IPS DF 6.9 (cell line): ENCODE measurements at regions not wholly inside any gene's neighbourhood (a gene's known extent, or its start where the extent isn't known, plus 50 kb on each side); places are given as distances from the start of the nearest gene placed in this dataset.
"Not testable (repeated sequence)": the region's sequence is repeated elsewhere in the genome, so short reads cannot be mapped to it uniquely, and the experiment has no call there.

Experiments used
- DNase-seq: peaks from one replicate; pipeline ENCODE4 v3.0.0-alpha.2; 2013; ENCODE audit warnings: low read depth, low spot score
- H3K27ac ChIP-seq: one replicate; pipeline ENCODE4 v1.5.1; 2013; ENCODE audit warnings: low read length, control low read depth
- H3K27me3 ChIP-seq: 2 replicates; pipeline ENCODE4 v1.6.1; 2013; ENCODE audit warnings: mild to moderate bottlenecking, low read length; ENCODE audit not compliant: control insufficient read depth, insufficient read depth
- H3K36me3 ChIP-seq: 2 replicates; pipeline ENCODE4 v1.6.1; 2013; ENCODE audit warnings: low read length; ENCODE audit not compliant: control insufficient read depth, insufficient read depth
- H3K4me1 ChIP-seq: 2 replicates; pipeline ENCODE4 v1.6.1; 2013; ENCODE audit warnings: low read length; ENCODE audit not compliant: control insufficient read depth, insufficient read depth
- H3K4me3 ChIP-seq: 2 replicates; pipeline ENCODE4 v1.5.1; 2013; ENCODE audit warnings: mild to moderate bottlenecking, low read length
- H3K9me3 ChIP-seq: 2 replicates; pipeline ENCODE4 v1.6.1; 2013; ENCODE audit warnings: low read length, inconsistent platforms; ENCODE audit not compliant: control insufficient read depth, insufficient read depth
- WGBS: extraction: QIAGEN DNeasy Blood & Tissue Kit; methylation state at CpG from one replicate; pipeline ENCODE4 v1.1.7; 2013; ENCODE audit warnings: mixed read lengths, missing lambda C conversion rate; ENCODE audit not compliant: insufficient read length, insufficient coverage; 5-methylcytosine and 5-hydroxymethylcytosine counted together

DNA sequence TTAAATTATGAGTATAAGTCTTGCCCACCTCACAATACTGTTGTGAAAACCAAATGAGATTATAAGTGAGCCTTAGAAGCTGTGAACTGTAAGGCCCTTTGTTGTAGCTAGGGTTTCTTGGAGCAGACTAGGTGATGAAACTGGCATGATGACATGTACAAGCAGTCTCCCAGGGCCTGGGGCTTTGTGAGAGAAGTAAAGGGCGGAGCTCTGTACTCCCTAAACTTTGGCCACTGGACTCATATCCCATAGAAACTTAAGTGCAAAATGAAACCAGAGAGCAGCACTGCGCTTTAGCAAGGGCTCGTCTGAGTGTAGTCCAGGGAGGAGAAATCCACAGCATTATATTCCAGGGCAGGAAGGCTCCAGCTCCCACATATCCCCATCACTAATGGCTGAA lies 385.6 kb upstream of the FGF16 start:
- H3K9me3 ChIP-seq: no peaks in the 10 kb centered on the region
- H3K36me3 ChIP-seq: no peaks in the 10 kb centered on the region
- H3K4me1 ChIP-seq: no peaks in the 10 kb centered on the region
- no peak overlapping the region for H3K4me3 ChIP-seq
- no peaks in the 10 kb centered on the region for H3K27me3 ChIP-seq
- no peak for DNase-seq
- H3K27ac ChIP-seq: no peak overlapping the region
- WGBS: no CpG with 5 or more reads among the region's 3 CpGs

DNA sequence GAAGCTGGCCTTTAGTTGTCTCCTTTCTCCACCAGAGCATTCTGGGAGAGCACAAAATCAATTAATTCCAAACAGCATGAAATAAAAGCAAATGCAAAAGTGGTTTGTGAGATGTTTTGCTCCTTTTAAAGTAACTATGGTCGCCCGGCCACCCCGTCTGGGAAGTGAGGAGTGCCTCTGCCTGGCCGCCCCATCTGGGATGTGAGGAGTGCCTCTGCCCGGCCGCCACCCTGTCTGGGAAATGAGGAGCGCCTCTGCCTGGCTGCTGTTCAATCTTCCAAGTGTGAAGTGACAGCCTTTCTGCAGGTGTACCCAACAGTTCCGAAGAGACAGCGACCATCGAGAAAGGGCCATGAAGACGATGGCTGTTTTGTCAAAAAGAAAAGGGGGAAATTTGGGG lies 381.3 kb upstream of the FGF16 start:
- WGBS: no CpG with 5 or more reads among the region's 11 CpGs
- Histone ChIP-seq H3K36me3 (no peaks in the 10 kb centered on the region), H3K27me3 (no peaks in the 10 kb centered on the region), H3K4me3 (no peak overlapping the region), H3K4me1 (no peaks in the 10 kb centered on the region), H3K9me3 (no peaks in the 10 kb centered on the region), H3K27ac (no peak overlapping the region)
- no peak for DNase-seq

DNA sequence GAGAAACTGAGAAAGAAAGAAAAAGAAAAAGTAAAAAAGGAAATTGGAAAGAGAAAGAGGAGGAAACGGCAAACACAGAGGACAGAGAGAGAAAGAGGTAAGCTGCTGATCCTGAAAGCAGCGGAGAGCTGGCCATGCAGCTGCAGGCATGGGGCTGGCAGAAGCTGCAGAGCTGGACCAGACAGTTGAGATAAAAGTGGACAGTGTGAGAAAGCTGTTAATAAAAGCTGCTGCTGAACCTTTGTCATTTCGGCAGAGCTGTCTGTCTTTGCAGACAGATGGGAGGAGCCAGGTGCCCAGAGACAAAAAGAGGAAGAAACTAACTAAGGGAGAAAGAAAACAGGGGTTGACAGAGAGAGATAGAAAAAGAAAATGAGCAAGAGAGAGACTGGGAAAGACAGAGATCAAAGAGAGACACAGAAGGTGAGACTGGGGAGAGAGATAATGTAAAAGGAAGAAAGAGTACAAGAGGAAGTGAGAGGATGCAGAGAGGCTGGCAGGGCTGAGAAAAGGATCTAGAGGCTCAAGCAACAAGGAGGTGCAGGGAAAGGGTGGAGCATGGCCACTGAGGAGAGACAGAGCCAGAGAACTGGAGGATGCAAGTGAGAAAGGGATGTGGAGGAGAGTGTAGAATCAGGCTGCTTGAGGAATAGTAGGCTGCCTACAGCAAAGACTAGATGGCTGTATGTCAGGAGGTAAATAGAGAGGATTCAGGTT lies 376.8 kb upstream of the FGF16 start:
- H3K4me3 ChIP-seq: no peak overlapping the region

DNA sequence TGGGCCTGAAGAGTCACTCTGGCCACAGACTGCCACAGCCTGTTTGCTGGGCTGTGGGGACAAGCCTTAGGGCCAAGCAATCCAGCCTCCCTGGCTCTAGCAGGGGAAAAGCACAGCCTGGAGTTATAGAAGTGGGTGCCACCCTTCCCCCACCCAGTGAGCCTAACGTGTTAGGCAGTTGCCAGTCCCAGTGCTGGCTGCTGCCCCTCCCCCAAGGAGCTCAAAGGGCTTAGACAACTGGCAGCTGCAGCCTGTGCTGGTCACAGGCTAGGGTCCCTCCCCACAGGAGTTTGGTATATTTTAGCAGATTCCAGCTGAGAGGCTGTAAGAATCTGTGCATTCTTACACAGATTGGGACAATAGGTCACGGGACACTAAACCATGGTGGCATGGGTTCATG lies 370.3 kb upstream of the FGF16 start:
- H3K27ac ChIP-seq: no peak overlapping the region
- H3K36me3 ChIP-seq: no peaks in the 10 kb centered on the region
- no peaks in the 10 kb centered on the region for H3K4me1 ChIP-seq
- H3K27me3 ChIP-seq: no peaks in the 10 kb centered on the region
- DNase-seq: no peak
- no peaks in the 10 kb centered on the region; the same call in 1 of the 2 replicates for H3K9me3 ChIP-seq
- no CpG with 5 or more reads among the region's 2 CpGs for WGBS
- no peak overlapping the region for H3K4me3 ChIP-seq

More for the DNA sequence above, 376.8 kb upstream of the FGF16 start:
- DNase-seq: no peak
- Histone ChIP-seq H3K27ac (no peak overlapping the region), H3K9me3 (no peaks in the 10 kb centered on the region), H3K27me3 (no peaks in the 10 kb centered on the region), H3K4me1 (no peaks in the 10 kb centered on the region), H3K36me3 (no peaks in the 10 kb centered on the region)
- WGBS: no CpG with 5 or more reads among the region's 3 CpGs

DNA sequence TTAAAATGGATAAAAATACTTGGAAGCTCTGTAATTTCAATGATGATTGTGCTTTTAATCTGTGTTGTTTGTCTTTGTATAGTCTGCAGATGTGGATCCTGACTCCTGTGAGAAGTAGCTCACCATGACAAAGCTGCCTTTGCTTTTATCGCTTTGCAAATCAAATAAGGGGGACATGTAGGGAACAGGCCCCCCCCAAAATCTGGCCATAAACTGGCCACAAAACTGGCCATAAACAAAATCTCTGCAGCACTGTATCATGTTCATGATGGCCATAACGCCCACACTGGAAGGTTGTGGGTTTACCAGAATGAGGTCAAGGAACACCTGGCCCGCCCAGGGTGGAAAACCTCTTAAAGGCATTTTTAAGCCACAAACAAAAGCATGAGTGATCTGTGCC lies 366.0 kb upstream of the FGF16 start:
- not testable (repeated sequence) for H3K27ac ChIP-seq, H3K4me1 ChIP-seq, H3K36me3 ChIP-seq, H3K9me3 ChIP-seq, H3K4me3 ChIP-seq, H3K27me3 ChIP-seq, DNase-seq
- no CpG with 5 or more reads among the region's 3 CpGs for WGBS

DNA sequence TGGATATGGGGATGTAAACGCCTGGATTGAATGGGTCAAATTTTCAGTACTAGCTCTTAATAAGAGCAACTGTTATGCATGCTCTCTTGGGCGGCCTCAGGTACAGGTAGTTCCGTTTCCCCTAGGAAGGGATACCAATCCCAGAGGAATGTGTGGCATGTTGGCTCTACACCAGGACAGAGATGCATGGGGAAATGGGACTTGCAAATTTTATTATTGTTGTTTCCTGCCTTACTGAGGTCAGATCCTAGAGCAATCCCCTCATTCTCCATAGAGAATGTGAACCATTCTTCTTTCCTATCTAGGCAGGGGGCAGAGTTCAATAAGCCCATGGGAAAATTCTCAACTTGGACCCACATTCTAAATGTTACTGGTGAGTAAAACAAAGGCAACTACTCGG lies 361.8 kb upstream of the FGF16 start:
- DNase-seq: no peak
- H3K4me1 ChIP-seq: no peaks in the 10 kb centered on the region
- no peaks in the 10 kb centered on the region for H3K27me3 ChIP-seq
- no peaks in the 10 kb centered on the region for H3K36me3 ChIP-seq
- no peaks in the 10 kb centered on the region for H3K9me3 ChIP-seq
- no peak overlapping the region for H3K4me3 ChIP-seq
- no peak overlapping the region for H3K27ac ChIP-seq
- no CpG with 5 or more reads among the region's 4 CpGs for WGBS

DNA sequence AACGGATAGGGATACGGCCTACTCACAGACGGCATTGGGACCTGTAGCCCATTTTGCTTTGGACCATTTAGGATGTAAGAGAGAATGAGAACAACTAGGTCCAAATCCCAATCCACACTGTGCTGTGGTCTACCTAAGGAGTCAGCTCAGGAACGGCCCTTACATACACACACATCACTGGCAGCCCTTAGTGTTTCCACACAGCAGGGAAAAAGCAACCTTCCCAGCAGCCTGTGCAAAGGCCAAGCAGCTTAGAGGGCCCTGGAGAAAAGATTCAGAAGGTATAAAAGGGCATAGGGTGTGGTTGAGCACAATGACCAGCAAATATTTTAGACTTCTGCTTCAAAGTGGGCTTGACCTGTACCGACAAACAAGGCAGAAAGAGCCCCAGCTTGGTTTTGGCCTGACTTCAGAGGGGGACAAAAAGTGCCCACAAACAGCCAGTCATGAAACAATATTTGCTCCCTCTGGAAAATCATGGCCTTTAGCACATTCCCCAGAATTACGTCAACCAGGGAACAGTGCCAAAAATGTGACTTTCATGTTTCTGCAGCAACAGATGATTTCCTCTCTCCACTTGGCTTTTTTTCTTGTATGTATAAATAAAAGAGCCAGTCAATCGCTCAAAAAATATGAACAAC lies 359.5 kb upstream of the FGF16 start:
- no CpG with 5 or more reads among the region's 7 CpGs for whole genome bisulfite sequencing
- Histone ChIP-seq H3K9me3 (no peaks in the 10 kb centered on the region), H3K36me3 (no peaks in the 10 kb centered on the region), H3K4me3 (no peak overlapping the region), H3K4me1 (no peaks in the 10 kb centered on the region), H3K27me3 (no peaks in the 10 kb centered on the region), H3K27ac (no peak overlapping the region)
- no peak for DNase-seq

DNA sequence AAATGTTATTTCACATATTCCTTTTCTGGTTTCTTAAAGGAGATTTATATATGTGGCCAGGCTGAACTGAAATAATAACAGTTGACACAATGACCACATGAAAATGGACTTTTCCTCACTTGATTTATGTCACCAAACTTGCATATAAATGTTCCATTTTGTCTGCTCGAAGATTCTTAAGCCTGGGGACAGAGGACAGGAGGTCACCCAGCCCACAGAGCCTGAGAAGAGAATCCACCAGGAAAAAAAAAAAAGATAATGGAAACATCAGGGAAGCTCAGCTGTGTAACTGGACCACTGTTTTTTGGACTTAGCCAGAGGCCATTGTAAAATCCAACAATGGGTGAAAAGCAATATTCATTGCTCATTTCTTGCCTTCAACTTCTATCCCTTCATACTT lies 359.0 kb upstream of the FGF16 start:
- Histone ChIP-seq H3K27ac (no peak overlapping the region), H3K4me3 (no peak overlapping the region), H3K36me3 (no peaks in the 10 kb centered on the region), H3K27me3 (no peaks in the 10 kb centered on the region), H3K4me1 (no peaks in the 10 kb centered on the region), H3K9me3 (no peaks in the 10 kb centered on the region)
- no peak for DNase-seq
- no CpG with 5 or more reads among the region's 1 CpG for WGBS

DNA sequence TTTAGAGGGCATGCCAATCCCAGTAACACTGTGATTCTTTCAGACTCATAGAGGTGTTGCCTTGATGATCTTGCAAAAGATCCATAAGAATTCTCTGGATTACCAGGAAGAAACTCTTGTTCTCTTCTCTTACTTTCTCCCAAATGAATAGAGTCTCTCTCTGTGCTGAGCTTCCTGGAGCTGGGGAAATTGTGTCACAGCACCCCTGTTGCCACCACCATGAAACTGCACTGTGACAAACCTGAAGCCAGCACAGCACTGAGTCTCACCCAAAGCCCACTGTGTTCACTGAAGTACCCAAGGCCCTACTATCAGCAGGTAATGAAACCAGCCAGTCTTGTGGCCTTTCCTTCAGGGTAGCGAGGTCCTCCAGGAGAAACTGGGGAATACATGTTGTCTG lies 332.7 kb upstream of the FGF16 start:
- H3K9me3 ChIP-seq: no peaks in the 10 kb centered on the region
- no peak overlapping the region for H3K27ac ChIP-seq
- WGBS: no CpG with 5 or more reads among the region's 1 CpG
- no peak overlapping the region for H3K4me3 ChIP-seq
- H3K27me3 ChIP-seq: no peaks in the 10 kb centered on the region
- no peaks in the 10 kb centered on the region for H3K4me1 ChIP-seq
- no peaks in the 10 kb centered on the region for H3K36me3 ChIP-seq
- no peak for DNase-seq

DNA sequence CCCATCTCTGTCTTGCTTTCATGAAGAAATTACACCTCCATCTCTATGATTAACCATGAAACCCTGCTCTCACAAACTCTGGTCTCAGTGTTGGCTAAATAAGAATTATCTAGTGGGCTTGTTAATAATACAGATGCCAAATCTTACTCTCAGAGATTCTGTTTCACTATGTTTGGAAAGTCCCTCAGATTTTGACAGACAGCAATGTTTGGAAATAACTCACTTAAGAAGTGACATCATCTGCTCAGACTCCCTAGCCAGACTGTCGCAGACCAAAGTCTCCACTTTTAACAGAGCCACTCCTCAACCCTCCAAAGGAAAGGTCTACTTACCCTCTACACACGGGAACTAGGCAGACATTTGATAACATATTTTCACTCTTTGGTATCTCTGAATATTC lies 328.5 kb upstream of the FGF16 start:
- DNase-seq: no peak
- Histone ChIP-seq H3K27ac (no peak overlapping the region), H3K9me3 (no peaks in the 10 kb centered on the region), H3K36me3 (no peaks in the 10 kb centered on the region), H3K4me3 (no peak overlapping the region), H3K4me1 (no peaks in the 10 kb centered on the region), H3K27me3 (no peaks in the 10 kb centered on the region)
- no CpG with 5 or more reads among the region's 2 CpGs for WGBS

DNA sequence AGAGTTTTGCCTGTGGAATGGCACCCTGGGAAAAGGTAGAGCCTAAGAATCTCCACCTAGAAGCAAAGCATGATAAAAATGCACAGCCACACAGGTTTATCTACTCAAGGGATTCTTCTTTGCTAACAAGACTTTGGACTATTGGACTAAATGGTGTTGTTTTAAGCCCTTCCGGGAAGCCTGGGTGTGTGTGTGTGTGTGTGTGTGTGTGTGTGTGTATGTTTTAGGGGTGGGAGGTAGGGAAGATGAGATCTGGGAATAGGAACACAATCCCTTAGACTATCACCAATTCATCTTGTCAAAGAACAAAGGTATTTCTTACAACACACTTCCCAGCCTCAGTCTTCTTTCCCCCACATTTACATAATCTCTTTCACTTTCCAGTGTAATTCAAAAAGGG lies 327.5 kb upstream of the FGF16 start:
- Histone ChIP-seq H3K4me3 (no peak overlapping the region), H3K27me3 (no peaks in the 10 kb centered on the region), H3K4me1 (no peaks in the 10 kb centered on the region), H3K9me3 (no peaks in the 10 kb centered on the region), H3K36me3 (no peaks in the 10 kb centered on the region), H3K27ac (no peak overlapping the region)
- DNase-seq: no peak
- no CpG with 5 or more reads among the region's 1 CpG for WGBS
